ENCODE measurements at regions not wholly inside any gene's neighbourhood (a gene's known extent, or its start where the extent isn't known, plus 50 kb on each side); places are given as distances from the start of the nearest gene placed in this dataset.

DNA sequence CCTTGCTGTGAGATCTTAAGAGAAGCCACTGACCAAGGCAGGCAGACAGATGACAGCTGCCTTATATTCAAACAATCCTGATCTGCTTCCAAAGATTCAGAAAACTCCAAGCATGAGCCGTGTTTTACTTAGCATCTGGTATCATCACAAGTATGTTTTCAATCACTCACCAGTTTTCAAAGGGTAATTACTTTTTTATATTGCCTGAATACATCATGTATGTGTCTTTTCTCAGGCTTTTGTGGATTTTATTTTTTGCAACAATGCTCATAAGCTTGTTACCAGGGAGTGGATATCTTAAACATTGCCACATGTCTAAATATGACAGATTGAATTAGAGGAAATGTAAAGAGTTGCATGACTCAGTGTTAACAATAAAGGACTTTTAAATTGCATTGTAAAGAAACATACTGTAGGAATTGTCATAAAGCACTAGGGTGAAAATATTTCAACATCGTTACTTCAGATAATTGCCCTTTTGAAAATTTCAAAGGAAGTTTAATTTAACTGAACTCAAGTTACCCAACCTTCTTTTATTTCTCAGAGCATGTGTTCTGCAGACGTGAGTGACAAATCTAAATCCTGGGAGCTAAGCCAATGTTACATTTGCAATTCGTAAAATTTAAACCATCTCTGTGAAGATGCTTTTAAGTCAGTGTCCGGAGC is 326.1 kb downstream of the PLK2 start:
- TF ChIP-seq, protein P1, sequence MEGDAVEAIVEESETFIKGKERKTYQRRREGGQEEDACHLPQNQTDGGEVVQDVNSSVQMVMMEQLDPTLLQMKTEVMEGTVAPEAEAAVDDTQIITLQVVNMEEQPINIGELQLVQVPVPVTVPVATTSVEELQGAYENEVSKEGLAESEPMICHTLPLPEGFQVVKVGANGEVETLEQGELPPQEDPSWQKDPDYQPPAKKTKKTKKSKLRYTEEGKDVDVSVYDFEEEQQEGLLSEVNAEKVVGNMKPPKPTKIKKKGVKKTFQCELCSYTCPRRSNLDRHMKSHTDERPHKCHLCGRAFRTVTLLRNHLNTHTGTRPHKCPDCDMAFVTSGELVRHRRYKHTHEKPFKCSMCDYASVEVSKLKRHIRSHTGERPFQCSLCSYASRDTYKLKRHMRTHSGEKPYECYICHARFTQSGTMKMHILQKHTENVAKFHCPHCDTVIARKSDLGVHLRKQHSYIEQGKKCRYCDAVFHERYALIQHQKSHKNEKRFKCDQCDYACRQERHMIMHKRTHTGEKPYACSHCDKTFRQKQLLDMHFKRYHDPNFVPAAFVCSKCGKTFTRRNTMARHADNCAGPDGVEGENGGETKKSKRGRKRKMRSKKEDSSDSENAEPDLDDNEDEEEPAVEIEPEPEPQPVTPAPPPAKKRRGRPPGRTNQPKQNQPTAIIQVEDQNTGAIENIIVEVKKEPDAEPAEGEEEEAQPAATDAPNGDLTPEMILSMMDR (IDR thresholded peaks at IDR 0.05) = no peak
- TF ChIP-seq EZH2phosphoT487 (IDR thresholded peaks at IDR 0.05) = no peak
